MCF 10A (cell line): ENCODE measurements at regions not wholly inside any gene's neighbourhood (a gene's known extent, or its start where the extent isn't known, plus 50 kb on each side); places are given as distances from the start of the nearest gene placed in this dataset.

Source experiments
- BruUV-seq: library from RNA; stranded (reverse); fragments of 400-500 nt; replicated peaks from 2 replicates; lab custom pipeline; 2021; lab: Mats Ljungman, UMichigan
- CTCF ChIA-PET: fragments of 300-600 bp; sonication (Branson Sonifier 250); formaldehyde crosslinking; extraction: SDS; loops from one replicate; lab custom pipeline; 2021; ENCODE audit warnings: antibody characterized with exemption, inconsistent platforms; lab: Yijun Ruan, JAX
- POLR2A ChIA-PET: fragments of 300-600, 350-650 bp; sonication (Branson Sonifier 250); formaldehyde crosslinking; extraction: SDS; loops from one replicate; lab custom pipeline; 2020; ENCODE audit warnings: antibody characterized with exemption, inconsistent platforms; lab: Yijun Ruan, JAX
- DNase-seq: peaks from one replicate; pipeline ENCODE4 v3.0.0-alpha.2; 2018; ENCODE audit not compliant: unreplicated experiment
- H3K27ac Mint-ChIP-seq: one replicate; pipeline ENCODE4 v1.8.0; 2022; ENCODE audit warnings: mild to moderate bottlenecking, low read depth, mixed read lengths; ENCODE audit not compliant: unreplicated experiment
- H3K27me3 Mint-ChIP-seq: one replicate; pipeline ENCODE4 v1.8.0; 2022; ENCODE audit warnings: mixed read lengths; ENCODE audit not compliant: insufficient read depth, unreplicated experiment
- H3K36me3 Mint-ChIP-seq: one replicate; pipeline ENCODE4 v1.8.0; 2022; ENCODE audit warnings: mild to moderate bottlenecking, moderate library complexity, mixed read lengths; ENCODE audit not compliant: insufficient read depth, unreplicated experiment
- H3K4me1 Mint-ChIP-seq: one replicate; pipeline ENCODE4 v1.8.0; 2022; ENCODE audit warnings: mixed read lengths; ENCODE audit not compliant: insufficient read depth, unreplicated experiment
- H3K4me3 Mint-ChIP-seq: one replicate; pipeline ENCODE4 v1.8.0; 2022; ENCODE audit warnings: mild to moderate bottlenecking, moderate library complexity, mixed read lengths; ENCODE audit not compliant: unreplicated experiment
- H3K9me3 Mint-ChIP-seq: one replicate; pipeline ENCODE4 v1.8.0; 2022; ENCODE audit warnings: mixed read lengths; ENCODE audit not compliant: unreplicated experiment
- intact Hi-C: fragments of 100-400 bp; cut with micrococcal nuclease; formaldehyde crosslinking; loops from 2 replicates; pipeline ENCODE4 v1.14.1; 2022
- TF ChIP-seq, protein P1 (sequence below): fragments of 200-600 bp; IDR thresholded peaks from one replicate; pipeline ENCODE4 v1.8.0; 2022; ENCODE audit warnings: antibody characterized with exemption, mild to moderate bottlenecking; ENCODE audit not compliant: unreplicated experiment

DNA sequence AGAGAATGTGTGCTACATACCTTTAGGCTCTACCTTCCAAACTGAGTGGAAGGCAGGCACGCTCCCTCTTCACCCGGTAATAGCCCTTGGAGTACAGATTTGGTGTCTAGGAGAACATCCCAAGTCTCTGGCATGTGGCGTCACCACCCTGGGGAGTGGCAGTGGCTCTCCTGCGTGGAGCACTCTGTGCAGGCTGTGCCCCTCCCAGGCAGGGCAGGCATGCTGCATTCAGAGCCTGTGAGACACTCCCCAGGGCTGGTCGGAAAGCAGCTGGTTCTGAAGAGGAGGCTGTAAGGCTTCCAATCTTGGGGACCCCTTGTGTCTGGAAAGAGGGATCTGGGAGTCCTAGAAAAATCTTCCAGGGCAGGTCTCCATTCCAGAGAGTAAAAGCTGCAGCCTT, 193.3 kb downstream of the ANKRD30B start:
- POLR2A ChIA-PET: interaction anchor here (0.6 kb wide), 1 partner anchor 124 kb away, joined by 3 read pairs; no protein-coding TSS in a partner anchor
- DNase-seq: no peak
- intact Hi-C loops: no loop called here
- Mint-ChIP-seq H3K4me3 (no peak overlapping the region), H3K36me3 (no peaks in the 10 kb centered on the region), H3K27ac (no peak overlapping the region), H3K9me3 (no peaks in the 10 kb centered on the region), H3K4me1 (peaks cover 11% of the 10 kb centered on the region), H3K27me3 (no peaks in the 10 kb centered on the region)
- no TSS peak for BruUV-seq
- CTCF ChIA-PET: no interaction called here
- TF ChIP-seq, protein P1, sequence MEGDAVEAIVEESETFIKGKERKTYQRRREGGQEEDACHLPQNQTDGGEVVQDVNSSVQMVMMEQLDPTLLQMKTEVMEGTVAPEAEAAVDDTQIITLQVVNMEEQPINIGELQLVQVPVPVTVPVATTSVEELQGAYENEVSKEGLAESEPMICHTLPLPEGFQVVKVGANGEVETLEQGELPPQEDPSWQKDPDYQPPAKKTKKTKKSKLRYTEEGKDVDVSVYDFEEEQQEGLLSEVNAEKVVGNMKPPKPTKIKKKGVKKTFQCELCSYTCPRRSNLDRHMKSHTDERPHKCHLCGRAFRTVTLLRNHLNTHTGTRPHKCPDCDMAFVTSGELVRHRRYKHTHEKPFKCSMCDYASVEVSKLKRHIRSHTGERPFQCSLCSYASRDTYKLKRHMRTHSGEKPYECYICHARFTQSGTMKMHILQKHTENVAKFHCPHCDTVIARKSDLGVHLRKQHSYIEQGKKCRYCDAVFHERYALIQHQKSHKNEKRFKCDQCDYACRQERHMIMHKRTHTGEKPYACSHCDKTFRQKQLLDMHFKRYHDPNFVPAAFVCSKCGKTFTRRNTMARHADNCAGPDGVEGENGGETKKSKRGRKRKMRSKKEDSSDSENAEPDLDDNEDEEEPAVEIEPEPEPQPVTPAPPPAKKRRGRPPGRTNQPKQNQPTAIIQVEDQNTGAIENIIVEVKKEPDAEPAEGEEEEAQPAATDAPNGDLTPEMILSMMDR: no peak

DNA sequence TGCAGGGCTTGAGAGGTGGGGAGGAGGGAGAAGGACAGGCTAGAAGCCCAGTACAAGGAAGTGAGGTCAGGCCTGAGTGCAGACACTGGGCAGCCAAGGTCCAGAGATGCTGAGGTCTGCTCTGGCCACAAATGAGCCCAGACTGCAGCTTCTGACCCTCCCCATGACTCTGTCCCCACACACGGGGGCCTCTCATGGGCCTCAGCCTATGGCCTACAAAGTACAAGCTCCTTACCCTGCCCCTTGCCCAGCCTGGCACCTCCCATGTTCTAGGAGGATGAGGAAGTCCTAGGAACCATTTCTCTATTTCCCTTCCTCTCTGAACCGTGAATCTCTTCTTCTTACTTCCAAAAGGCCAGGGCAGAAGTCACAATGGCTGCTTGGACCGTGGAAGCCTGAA, 193.8 kb downstream of the ANKRD30B start:
- BruUV-seq: no TSS peak
- Mint-ChIP-seq H3K9me3 (no peaks in the 10 kb centered on the region), H3K27ac (no peak overlapping the region), H3K36me3 (no peaks in the 10 kb centered on the region), H3K4me3 (no peak overlapping the region), H3K4me1 (peaks cover 11% of the 10 kb centered on the region), H3K27me3 (no peaks in the 10 kb centered on the region)
- POLR2A ChIA-PET: interaction anchor here (0.6 kb wide), 1 partner anchor 125 kb away, joined by 3 read pairs; no protein-coding TSS in a partner anchor
- intact Hi-C loops: no loop called here
- DNase-seq: no peak
- TF ChIP-seq, protein P1: no peak
- CTCF ChIA-PET: no interaction called here

DNA sequence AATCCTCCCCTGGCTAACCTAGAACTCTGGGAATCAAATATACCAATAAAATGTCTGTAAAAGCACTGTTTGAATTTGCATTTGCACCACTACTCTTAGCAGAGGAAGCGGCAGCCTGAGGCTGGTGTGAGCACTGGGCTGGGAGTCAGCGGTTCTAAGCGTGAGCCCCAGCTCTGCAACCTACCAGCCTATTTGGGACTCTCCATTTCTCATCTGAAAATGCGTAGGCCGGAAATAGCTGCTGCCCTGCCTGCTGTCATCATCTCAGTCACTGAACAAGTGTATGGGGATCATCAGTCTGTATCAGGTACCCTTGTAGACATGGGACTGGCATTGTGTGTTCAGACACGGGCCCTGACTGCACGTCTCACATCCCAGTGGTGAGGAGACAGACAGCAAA, 194.3 kb downstream of the ANKRD30B start:
- intact Hi-C loops: no loop called here
- H3K9me3 Mint-ChIP-seq: no peaks in the 10 kb centered on the region
- TF ChIP-seq, protein P1: no peak
- ChIA-PET CTCF (no interaction called here), POLR2A (no interaction called here)
- H3K4me3 Mint-ChIP-seq: no peak overlapping the region
- no peak overlapping the region for H3K27ac Mint-ChIP-seq
- H3K27me3 Mint-ChIP-seq: no peaks in the 10 kb centered on the region
- DNase-seq: no peak
- H3K36me3 Mint-ChIP-seq: no peaks in the 10 kb centered on the region
- BruUV-seq: no TSS peak
- peaks cover 11% of the 10 kb centered on the region for H3K4me1 Mint-ChIP-seq

DNA sequence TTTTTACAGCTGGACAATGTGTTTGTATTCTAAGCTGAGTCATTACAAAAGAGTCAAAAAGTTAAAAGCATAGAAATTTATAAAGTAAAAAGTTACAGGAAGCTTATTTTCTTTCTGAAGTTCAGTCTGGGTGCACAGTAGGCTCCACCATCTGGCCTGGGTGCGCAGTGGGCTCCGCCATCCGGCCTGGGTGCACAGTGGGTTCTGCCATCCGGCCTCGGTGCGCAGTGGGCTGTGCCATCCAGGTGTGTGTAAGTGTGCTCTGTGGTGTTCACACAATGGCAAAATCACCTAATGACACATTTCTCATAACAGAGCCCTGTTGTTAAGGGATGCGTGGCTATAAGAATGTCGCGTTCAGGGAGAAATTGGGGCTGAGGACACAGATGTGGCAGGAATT, 195.5 kb downstream of the ANKRD30B start:
- no peak for DNase-seq
- Mint-ChIP-seq H3K36me3 (no peaks in the 10 kb centered on the region), H3K4me3 (no peak overlapping the region), H3K4me1 (peaks cover 11% of the 10 kb centered on the region), H3K27ac (no peak overlapping the region), H3K9me3 (no peaks in the 10 kb centered on the region), H3K27me3 (no peaks in the 10 kb centered on the region)
- TF ChIP-seq, protein P1: no peak
- ChIA-PET POLR2A (no interaction called here), CTCF (no interaction called here)
- BruUV-seq: no TSS peak
- intact Hi-C loops: no loop called here
